Iris pigment epithelial cell (primary cell): ENCODE measurements at regions not wholly inside any gene's neighbourhood (a gene's known extent, or its start where the extent isn't known, plus 50 kb on each side); places are given as distances from the start of the nearest gene placed in this dataset.

Experiments used
- DNase-seq: peaks from one replicate; pipeline ENCODE4 v3.0.0-alpha.2; 2011; ENCODE audit warnings: low read depth

DNA sequence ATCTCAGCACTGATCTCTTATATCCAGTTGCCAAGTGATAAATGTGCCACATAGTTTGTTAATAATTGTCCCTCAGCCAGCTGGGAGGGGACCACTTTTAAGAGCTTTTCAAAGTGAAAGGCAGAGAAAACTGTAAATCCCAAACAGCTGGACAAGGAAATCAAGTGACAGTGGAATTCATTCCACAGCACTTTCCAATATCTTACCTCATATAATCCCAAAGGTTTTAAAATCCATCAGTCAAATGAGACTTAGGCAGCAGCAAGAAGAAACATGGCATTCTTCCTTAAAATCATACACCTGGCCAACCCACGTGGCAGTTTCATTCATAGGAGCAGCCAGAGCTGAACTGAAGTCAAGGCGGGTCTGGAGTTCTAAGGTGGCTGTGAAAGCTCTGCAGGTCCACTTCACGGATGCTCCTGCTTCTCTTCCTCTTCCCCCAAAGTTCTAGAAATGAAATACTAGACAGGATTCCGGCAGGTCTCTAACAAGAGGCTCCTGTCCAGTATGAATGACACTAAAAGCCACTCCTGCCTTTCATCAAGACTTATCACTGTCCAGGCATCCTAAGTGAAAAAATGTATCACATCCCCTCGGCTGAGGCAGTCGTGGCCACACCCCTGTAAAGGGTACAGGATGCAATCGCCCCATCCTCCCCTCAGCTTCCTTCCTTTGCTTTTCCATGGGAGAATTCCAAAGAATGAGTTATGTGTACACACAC is 190.4 kb upstream of the STK17B start:
- no peak for DNase-seq

DNA sequence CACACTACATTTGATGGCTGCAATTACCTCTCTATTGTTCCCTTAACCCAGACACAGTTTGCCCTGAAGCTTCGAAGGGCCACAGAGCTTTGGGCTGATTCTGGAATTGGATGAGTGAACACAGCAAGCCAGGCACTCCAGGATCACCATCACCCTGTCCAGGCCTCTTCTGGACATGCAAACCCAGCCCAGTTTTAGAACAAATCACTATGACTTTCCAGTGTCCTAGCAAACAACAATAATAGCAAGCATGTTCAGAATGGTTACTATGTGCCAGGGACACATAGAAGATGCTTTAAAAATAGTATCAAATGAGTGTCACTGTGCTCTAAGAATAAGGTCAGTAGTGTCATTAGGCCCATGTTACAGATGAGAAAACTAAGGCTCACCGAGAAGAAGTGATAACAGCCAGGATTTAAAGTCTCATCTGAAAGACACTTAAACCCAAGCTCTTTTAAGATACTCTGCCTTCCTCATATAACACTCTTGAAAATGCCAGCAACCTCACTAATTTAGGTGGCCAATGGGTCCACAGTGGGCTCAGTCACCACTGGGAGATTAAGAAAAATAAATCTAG is 191.7 kb upstream of the STK17B start:
- DNase-seq, result no peak

DNA sequence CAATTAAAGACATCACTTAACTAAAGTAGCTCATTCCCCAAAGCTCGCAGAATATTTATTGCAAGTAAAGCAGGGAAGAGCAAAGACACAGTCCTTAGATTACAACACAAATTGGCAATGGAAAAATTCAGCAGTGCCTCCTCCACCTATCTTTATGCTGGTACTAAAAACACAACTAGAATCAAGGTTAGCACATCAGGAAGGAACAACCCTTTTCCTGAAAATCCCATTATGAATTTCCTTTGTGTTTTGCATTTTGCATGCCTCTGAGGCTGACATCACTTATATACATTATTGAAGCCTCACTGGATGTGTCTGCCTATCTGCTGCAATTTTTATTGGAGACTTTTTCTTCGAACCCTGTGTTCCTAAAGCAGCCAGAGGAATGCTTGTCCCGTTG is 193.8 kb upstream of the STK17B start:
- no peak for DNase-seq

DNA sequence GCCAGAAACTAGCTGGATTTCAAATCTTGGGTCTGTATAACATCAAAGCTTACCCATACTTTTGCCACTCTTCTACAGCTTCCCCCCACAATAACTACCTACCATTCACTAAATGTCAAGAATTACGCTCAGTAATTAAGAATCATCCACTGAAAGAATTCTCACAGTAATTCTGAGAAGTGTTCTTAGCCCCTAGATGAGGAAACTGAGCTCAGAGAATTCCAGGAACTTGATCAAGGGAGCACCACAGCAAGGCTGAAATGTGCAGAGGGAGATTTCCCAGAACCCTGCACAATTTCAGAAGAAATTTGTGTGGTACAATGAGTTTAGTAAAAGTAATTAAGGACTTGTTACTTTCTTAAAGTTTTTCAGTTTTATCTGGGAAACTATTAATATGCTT is 194.5 kb upstream of the STK17B start:
- DNase-seq, result no peak

DNA sequence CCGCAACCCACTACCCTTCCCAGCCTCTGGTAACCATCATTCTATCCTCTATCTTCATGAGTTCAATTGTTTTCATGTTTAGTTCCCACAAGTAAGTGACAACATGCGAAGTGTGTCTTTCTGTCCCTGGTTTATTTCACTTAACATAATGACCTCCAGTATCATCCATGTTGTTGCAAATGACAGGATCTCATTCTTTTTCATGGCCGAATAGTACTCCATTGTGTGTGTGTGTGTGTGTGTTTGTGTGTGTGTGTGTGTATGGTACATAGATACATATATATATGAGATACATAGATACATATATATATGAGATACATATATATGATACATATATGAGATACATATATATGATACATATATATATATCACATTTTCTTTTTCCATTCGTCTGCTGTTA is 196.3 kb upstream of the STK17B start:
- no peak for DNase-seq

DNA sequence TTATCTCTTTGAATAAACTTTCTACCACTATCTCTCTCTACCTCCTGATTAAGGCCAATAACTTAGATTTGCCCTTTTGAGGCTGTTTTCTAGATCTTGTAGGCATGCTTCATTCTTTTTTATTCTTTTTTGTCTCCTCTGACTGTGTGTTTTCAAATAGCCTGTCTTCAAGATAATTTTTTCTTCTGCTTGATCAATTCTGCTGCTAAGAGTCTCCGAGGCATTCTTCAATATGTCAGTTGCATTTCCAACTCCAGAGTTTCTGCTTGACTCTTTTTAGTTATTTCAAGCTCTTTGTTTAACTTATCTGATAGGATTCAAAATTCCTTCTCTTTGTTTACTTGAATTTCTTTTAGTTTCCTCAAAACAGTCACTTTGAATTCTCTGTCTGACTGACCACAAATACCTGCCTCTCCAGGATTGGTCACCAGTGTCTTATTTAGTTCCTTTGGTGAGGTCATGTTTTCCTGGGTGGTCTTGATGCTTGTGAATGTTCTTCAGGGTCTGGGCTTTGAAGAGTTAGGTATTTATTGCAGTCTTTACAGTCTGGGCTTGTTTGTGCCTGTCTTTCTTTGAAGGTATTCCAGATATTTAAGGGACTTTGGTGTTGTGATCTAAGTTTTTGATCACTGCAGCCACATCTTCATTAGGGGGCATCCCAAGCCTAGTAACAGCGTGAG is 197.3 kb upstream of the STK17B start:
- DNase-seq, result no peak

DNA sequence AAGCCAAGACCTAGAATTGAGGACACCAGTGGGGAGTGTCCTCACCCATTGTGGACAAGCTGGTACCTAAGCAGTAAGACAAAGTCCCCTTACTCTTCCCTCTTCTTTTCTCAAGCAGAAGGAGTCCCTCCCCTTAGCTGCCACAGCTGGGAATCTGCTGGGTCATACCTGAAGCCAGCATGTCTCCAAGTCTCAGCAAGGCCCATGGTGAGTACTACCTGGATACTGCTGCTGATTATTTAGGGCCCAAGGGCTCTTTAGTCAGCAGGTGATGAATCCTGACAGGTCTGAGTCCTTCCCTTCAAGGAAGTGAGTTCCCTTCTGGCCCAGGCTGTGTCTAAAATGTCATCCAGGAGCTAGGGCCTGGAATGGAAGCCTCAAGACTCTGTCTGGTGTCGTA is 198.6 kb upstream of the STK17B start:
- no peak for DNase-seq

DNA sequence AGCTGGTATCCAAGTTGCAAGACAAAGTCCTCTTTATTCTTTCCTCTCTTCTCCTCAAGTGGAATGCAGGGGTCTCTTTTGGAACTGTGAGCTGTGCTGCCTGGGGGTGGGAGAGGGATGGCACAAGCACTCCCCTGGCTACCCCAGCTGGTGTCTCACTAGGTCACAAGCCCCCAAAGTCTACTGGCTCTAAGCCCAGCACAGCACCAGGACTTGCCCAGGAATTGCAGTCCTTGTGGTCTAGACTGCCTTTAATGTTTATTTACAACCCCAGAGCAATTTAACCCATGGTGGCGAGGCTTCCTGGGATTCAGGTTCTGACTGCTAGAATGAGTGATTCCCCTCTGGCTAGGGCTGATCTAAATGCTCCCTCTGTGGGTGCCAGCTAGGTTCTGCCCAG is 199.0 kb upstream of the STK17B start:
- no peak for DNase-seq

DNA sequence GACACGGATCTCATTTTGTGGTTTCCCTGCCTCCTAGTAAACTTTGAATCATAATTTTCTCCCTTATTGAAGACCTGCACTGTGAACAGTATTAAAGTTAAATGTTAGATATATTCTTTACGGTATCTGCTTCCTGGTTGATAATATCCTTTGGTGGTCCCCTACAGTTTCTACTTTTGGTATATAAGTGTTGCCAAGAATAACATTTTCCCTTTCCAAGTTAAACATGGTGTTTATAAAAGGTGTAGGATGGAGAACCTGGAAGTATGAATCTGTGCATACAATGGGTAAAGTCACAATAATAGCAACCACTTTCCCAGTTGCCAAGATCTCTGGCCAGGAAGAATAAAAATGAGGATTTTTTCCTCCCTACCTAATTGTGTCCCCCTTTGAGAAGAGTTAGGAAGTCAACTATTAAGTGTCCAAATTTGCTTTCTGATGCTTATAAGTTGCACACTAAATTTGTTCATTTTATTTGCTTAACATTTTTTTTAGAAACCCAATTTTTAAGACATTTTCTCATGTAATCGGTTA is 201.0 kb upstream of the STK17B start:
- DNase-seq, result no peak

DNA sequence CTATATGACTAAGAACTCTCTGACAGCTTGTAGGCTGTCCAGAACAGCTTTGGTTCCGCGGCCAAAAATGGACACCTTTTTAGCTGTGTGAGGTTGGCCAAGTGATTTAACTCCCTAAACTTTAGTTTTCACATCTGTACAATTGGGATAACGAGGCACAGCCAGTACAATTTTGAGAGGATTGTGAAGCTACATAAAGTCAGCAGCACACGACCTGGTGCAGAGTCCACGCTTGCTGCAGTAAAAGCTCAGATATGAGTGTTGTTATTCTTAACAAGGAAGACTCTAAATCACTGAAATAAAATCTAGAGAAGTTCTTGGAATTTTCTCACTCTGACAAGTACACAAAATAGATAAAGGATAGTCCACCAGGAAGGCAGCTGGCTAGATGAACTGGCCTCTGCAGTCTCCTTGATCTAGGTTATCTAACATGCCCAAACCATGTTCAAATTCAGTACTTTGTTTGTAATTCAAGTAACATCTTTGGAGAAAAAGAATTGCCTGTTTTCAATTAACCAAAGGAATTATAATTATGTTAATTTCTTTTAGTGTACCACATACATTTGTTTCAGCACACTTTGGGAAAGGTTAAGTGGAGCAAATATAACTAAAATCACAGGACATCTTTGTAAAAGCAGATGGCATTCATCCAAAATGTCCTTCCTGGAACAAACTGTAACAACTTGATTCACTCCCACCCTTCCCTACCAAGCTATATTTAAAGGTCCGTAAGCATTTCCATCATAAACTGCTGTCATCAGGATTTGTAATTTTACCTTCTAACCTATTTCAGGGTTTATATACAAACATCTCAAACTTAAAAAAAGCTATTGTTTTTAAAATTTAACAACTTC is 201.7 kb upstream of the STK17B start:
- DNase-seq, result no peak

DNA sequence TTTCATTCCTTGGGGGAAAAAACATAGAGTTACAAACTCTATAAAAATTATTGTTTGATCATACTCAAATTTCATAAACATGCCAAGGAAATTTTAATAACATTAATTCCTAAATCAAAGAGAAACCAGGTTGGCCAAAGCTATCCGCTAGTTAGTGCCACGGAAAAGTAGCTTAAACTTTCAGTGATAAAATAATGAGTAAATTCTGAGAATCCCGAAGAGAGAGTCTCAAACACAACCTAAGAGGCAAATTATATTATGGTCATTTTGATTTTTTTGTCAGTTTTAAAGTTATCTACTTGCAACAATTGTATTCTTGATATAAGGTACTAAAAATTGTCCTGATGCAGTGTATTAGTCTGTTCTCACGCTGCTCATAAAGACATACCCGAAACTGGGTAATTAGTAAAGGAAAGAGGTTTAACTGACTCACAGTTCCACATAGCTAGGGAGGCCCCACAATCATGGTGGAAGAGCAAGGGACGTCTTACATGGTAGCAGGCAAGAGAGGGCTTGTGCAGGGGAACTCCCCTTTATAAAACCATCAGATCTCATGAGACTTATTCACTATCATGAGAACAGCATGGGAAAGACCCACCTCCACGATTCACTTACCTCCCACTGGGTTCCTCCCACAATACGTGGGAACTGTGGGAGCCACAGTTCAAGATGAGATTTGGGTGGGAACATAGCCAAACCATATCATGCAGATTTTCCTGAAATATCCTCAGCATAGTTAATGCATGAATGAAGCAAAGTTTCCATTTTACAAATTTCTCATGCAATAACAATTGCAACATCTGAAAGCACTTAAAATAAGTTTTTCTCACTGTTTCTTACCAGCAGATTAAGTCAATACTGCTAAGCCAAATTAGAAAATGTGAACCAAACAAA is 205.9 kb upstream of the STK17B start:
- DNase-seq, result peak; percentile 31

DNA sequence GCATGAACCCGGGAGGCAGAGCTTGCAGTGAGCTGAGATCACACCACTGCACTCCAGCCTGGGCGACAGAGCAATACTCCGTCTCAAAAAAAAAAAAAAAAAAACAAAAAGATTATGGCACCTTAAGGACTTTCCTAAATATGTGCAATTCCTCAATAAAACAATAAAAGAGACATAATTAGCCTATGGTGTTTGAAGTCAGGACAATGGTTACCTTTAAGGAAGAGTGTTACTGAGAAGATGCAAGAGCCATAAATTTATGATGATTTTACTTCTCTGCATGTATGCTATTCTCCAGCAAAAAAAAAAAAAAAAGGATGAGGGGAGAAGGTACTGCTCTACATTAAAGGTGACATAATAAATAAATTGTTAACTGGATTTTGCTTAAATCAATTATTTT is 208.2 kb upstream of the STK17B start:
- DNase-seq, result no peak

DNA sequence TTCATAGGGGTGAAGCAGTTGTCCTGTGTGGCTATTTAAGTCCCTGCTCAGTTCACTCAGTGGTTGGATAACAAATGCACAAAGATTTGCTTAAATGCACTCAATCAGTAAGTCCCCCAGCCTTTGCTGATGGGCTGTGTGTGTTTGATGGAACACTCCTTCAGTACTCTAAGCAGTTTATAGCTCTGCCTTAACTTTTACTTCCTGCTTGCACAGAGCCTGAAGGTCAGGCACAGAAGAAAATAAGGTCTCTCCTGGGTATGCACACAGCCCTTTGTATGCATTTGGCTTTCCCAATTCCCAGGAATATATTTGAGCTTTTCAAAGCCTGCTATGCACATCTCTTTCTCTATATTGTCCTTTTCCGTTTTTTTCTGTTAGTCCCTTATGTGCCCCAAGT is 208.7 kb upstream of the STK17B start:
- no peak for DNase-seq

DNA sequence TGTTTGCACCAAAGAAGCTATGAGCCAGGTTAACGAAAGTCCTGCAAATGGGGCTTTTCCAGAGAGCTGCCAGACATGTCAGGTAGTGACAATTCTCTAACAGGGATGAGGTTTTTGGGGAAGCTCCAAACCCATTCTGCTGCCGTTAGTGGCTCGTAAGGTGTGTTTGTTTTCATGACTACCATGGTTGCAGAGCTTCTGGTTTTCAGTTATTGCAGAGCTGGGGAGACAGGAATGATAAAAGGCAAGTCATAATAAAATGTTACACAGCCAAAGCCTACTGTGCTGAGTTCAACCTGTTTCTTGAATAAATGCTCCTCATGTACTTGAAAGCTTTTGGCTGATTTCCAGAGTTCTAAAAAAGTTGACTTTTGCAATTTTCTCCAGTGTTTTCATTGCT is 209.2 kb upstream of the STK17B start:
- no peak for DNase-seq

DNA sequence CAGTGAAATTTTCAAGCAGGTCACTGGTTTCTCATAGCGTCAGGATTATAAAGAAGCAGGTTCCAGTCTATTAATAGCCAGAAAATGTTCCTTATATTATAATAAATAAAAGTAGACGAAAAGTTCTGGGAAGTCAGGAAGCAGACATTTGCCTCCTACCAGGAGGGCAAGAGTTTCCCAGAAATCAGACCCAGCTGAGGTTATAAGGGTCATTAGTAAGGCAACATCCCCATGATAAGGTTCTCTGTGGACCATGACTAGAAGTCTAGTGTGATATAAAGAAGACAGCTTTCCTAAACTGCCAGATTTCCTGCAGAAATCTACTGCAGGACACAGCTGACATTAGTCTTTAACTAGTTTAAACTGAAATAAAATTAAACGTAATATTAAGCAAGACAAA is 210.1 kb upstream of the STK17B start:
- DNase-seq, result no peak

DNA sequence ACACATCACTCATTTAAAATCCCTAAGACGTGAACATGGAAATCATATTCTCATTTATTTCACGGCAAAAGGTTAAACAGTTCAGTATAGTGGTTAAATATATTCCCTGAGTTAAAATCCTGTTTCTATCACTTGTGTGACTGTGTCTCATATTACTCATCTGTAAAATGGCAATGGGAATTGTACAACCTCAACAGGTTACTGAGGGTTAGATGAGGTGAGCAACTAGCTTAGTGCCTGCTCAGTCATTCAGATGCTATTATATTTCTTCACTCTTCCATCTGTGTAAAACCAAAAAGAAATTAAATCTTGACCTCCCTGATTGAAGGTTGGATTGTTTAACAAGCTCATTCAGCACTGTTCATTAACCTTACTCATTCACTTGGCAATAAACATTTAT is 212.4 kb upstream of the STK17B start:
- no peak for DNase-seq

DNA sequence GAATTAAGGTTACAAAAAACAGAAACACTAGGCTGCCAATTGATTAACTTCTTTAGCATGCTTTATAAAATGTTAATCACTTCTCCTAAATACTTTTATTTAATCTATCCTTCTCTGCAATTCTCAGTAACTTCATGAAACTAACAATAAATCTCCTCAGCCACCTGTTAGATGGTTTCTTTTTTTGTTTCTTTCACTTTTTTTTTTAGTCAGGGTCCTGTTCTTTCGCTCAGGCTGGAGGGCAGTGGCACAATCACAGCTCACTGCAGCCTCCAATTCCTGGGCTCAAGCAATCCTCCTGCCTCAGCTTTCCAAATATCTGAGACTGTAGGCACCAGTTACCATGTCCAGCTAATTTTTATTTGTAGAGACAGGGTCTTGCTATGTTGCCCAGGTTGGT is 213.4 kb upstream of the STK17B start:
- no peak for DNase-seq

DNA sequence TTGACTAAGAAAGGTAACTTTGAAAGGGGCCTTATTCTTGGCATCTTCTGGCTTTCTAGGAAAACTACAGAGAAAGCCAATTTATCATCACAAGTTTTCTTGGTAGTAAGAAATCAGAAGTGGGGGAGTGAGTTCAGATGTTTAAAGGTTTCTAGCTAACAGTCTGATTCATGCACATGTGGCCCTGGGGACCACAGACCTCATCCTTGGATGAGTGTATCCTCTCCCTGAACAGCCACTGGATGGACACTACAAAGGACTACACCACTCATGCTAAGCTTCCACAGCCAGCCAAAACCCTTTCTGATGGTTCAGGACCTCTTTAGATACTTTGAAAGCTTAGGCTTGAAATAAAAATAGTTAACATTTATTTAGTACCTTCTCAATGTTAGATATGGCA is 218.3 kb upstream of the STK17B start:
- DNase-seq, result no peak

DNA sequence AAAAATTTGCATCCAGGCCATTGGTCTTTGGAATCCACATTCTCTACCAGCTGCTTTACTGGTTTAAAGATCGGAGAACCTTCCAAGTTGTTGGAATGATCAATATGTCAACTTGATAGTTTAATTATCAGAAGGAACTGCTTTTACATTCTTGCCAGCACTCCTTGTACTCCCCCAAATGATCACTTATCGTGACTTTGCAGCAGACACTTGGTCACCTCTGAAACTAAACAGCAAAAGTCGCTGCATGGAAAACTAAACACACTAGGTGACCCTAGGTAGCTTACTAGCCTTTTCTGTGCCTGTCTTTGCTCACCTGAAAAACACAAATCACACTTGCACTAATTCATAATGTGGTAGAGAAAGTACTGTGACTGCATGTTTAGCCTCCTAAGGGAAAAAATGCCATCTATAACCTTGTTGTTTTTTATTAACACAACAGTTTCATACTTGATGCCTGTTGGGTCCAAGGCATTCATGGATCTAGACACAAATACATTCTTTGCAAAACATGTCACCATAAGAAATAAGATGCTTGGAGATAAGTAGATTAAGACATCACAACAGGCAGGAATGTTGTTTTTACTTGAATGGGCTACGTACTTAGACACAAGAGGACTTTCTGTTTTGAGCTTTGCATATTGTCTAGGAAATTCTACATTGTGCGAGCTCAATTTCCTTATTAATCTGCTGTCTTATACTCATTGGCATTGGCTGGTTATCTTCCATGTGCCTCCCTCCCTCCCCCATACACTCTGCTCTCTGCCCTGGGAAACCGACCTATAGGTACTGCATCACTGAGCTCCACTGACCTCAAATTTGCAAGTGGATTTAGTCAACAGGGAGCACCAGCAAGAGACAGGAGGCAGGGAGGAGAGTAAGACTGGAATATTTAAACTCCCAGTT is 219.1 kb upstream of the STK17B start:
- peak; percentile 75 for DNase-seq

DNA sequence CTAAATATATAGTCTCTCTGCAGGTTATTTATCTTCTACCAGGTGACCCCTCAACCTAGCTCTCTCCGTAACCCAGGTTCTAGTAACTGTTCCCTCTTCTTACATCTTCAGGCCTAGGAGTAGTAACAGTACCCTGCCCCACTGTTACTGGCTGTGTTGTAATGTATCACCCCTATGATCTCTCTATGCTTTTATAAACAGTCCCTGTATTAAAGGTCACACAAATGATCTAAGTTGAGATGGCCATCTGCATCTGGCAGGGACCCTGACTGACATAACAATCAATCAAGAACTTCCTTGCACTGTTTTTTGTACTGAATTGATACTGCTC is 219.7 kb upstream of the STK17B start:
- DNase-seq, result no peak

DNA sequence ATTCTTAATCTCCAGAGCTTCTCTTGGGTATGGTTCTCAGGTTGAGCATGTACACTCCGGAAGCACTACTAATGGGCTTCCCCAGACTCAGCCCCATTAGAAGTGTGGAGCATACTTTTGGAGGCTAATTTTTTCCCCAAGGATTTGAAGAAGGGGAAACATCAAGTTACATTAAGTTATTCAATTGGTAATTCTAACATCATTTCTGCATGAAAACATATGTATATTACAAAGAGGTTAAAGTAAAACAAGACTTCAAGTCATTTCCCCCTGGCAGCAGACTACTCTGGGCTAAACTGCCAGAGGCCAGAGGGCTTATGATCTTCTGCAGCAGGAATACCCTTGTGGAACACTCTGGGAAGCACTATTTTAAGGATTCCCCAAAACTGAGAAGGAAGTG is 227.7 kb upstream of the STK17B start:
- DNase-seq, result no peak
